Ishikawa (cell line): ENCODE measurements at regions not wholly inside any gene's neighbourhood (a gene's known extent, or its start where the extent isn't known, plus 50 kb on each side); places are given as distances from the start of the nearest gene placed in this dataset.

Experiments
- EP300 ChIP-seq: IDR thresholded peaks from 2 replicates; pipeline ENCODE4 v1.6.1; 2012; ENCODE audit warnings: borderline replicate concordance
- RAD21 ChIP-seq: IDR thresholded peaks from 2 replicates; pipeline ENCODE4 v1.6.1; 2012; ENCODE audit warnings: low read depth
- TF ChIP-seq, protein P1 (sequence below): IDR thresholded peaks from 2 replicates; pipeline ENCODE4 v1.6.1; 2012; ENCODE audit warnings: low read depth, mild to moderate bottlenecking

DNA sequence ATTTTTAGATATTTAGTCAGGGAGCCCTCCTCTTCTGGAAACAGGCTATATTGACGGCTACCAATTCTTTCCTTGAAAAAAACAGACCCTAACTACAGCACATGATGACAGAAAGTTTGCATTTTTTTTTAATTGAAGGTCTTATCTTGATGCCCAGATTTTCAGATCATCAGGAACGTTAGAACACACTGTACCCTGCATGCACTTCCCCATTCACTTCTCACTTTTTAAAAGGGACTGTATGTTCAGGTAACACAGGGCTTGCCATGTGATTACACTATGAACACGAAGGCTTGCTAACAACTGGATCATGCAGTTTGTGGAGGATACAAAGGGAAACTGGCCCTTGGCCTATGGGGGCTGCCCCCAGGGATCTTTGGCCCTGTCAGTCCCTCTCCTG lies 92.6 kb downstream of the RPS29 start:
- TF ChIP-seq EP300: no peak
- TF ChIP-seq RAD21: no peak
- TF ChIP-seq, protein P1, sequence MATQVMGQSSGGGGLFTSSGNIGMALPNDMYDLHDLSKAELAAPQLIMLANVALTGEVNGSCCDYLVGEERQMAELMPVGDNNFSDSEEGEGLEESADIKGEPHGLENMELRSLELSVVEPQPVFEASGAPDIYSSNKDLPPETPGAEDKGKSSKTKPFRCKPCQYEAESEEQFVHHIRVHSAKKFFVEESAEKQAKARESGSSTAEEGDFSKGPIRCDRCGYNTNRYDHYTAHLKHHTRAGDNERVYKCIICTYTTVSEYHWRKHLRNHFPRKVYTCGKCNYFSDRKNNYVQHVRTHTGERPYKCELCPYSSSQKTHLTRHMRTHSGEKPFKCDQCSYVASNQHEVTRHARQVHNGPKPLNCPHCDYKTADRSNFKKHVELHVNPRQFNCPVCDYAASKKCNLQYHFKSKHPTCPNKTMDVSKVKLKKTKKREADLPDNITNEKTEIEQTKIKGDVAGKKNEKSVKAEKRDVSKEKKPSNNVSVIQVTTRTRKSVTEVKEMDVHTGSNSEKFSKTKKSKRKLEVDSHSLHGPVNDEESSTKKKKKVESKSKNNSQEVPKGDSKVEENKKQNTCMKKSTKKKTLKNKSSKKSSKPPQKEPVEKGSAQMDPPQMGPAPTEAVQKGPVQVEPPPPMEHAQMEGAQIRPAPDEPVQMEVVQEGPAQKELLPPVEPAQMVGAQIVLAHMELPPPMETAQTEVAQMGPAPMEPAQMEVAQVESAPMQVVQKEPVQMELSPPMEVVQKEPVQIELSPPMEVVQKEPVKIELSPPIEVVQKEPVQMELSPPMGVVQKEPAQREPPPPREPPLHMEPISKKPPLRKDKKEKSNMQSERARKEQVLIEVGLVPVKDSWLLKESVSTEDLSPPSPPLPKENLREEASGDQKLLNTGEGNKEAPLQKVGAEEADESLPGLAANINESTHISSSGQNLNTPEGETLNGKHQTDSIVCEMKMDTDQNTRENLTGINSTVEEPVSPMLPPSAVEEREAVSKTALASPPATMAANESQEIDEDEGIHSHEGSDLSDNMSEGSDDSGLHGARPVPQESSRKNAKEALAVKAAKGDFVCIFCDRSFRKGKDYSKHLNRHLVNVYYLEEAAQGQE: no peak
